GM18508 (cell line): ENCODE measurements at regions not wholly inside any gene's neighbourhood (a gene's known extent, or its start where the extent isn't known, plus 50 kb on each side); places are given as distances from the start of the nearest gene placed in this dataset.
"Not testable (repeated sequence)": the region's sequence is repeated elsewhere in the genome, so short reads cannot be mapped to it uniquely, and the experiment has no call there.

Experiments
- ATAC-seq: cut with Tn5 transposase; IDR thresholded peaks from one replicate; pipeline ENCODE4 v1.9.1; 2021; ENCODE audit warnings: moderate number of reproducible peaks; ENCODE audit not compliant: insufficient read depth, unreplicated experiment

DNA sequence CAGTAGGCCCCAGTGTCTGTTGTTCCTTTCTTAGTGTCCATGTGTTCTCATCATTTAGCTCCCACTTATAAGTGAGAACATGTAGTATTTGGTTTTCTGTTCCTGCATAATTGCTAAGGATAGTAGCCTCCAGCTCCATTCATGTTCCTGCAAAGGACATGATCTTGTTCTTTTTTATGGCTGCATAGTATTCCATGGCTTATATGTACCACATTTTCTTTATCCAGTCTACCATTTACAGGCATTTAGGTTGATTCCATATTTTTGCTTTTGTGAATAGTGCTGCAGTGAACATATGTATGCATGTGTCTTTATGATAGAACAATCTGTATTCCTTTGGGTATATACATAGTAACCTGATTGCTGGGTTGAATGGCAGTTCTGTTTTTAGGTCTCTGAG lies 134.4 kb upstream of the MON1B start:
- not testable (repeated sequence) for ATAC-seq

- ATAC-seq = no peak
Measured at GRCh38 chr16:77057161-77057774, 133.7 kb upstream of the MON1B start.

DNA sequence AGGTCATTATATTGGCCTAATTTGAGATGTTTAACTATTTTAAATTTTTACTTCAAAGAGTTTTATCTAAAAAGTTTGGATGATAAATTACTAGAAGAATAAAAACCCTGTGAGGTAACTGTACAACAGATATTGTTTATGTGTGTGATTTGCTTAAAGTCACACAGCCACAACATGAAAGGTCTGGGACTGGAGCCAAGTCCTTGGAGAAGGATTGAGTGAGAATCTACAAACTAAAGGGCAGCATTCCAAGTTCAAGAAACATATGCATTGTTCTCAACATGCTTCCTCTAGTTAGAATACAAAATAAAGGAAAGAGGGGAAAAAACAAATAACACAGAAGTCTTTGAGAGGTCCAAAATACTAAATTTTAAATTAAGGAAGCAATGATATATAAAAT lies 131.5 kb upstream of the MON1B start:
- ATAC-seq = no peak

DNA sequence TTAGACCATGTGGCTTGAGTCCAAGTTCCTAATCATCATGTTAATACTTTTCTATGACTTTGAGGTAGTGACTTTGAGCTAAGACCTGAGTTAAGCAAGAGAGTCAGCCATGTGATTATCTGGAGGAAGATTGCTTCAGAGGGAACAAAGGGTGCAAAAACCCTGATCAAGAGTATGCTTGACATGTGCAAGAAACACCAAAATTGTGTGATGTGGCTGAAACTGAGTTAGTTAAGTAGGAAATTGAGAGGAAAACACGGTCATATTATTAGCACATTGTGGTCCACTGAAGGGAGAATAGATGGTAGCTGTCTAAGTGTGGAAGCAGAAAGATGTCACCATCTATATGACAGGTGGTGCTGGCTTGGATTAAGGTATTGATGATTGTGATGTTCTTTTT lies 130.4 kb upstream of the MON1B start:
- no peak for ATAC-seq

- ATAC-seq = no peak
Measured at GRCh38 chr16:77062878-77063675, 127.9 kb upstream of the MON1B start.

DNA sequence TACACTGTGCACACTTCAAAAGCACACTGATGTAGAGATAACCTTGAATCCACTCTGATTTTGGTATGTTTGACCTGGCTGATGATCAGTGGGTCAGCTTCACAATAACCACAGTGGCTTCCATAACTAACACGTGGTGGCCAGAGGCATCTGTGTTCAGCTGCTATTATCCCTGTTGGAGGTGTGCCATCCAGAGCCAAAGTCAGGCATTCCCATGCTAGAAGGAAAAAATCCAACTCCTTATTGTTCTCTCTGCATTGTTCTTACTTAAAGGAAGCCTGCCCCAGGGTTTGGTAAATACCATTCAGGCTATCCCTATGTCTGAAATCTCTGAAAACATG lies 127.3 kb upstream of the MON1B start:
- ATAC-seq = no peak

GRCh38 chr16:77064037-77064436 lies 127.0 kb upstream of the MON1B start:
- no peak for ATAC-seq

- ATAC-seq = no peak
Measured at GRCh38 chr16:77066896-77067496, 124.0 kb upstream of the MON1B start.

GRCh38 chr16:77067900-77068299 lies 123.1 kb upstream of the MON1B start:
- ATAC-seq = no peak

DNA sequence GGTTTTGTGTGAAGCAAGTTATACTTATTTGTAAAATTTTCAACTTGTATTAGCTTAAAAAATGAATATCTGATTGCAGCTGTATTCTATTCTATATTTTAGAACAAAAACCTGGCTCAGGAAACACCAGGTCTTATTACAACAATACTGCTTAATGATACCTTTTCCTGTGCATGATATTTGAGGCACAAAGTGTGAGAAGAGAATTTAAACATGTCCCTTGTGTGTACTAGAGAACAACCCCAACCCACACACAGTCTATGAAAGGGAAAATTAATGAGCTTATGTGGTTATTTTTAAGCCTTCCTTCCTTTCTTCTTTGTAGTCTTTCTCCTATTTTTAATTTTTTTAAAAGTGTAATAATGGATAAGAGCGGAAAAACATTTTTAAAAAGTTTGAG lies 122.6 kb upstream of the MON1B start:
- no peak for ATAC-seq

DNA sequence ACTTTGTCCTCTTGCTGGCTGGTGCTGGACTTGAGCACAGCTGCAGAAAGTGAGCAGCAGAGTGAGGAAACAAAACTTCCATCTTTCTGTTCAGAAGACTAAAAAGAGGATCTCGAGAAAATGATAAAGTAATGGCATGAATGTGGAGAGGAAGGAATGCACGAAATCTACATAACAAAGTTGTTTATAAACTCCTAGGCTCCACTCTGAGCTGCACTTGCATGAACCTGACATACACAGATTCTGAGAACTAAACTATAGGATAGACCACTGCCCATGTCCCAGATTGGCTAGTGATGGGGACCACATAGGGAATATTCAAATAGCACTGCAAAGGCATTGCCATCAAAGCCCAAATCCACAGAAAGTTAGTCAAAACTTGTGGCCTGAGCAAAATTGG lies 121.1 kb upstream of the MON1B start:
- no peak for ATAC-seq

GRCh38 chr16:77070683-77071082 lies 120.3 kb upstream of the MON1B start:
- ATAC-seq = no peak

DNA sequence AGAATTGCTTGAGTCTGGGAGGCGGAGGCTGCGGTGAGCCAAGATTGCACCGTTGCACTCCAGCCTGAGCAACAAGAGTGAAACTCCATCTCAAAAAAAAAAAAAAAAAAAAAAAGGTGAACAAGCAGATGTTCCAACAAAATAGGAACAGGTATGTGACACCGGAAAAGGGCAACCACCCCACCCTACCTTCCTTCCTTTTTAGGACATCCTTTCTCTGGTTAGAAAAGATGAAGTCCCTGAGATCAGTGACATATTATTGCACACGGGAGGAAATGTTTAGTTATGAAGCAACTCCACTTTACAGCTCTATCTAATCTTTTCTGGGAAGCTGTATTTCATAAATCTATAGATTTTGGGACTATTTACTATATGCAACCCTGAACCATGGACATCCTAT lies 114.2 kb upstream of the MON1B start:
- no peak for ATAC-seq

DNA sequence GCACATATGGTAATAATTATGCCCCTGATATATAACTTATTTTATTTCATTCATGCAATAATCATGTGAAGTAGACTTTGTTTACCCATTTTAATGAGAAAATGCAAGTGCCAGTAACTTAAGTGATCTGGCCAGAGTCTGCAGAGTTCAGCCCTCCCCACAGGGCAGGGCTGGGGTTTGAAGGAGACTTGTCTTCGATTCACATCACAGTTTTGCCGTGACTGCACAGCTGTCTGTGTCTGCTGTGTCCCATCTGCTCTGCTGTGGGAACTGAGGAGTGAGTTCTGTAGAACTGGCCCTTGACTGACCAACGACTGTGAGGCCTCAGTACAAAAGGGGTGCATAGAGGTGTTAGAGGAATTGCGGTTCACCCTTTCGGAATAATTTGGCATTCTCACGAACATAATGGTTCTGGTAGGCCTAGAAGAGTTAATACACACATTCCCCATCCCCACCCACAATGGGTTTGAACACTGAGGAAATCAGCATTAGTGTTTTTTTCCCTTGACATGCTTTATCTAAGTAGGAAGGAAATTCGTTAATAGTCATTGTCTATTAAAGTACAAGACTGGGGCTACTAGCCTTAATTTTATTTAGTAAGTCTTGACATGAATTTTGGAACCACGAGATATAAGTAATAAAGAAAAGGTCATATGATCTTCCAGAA lies 113.6 kb upstream of the MON1B start:
- ATAC-seq = no peak

DNA sequence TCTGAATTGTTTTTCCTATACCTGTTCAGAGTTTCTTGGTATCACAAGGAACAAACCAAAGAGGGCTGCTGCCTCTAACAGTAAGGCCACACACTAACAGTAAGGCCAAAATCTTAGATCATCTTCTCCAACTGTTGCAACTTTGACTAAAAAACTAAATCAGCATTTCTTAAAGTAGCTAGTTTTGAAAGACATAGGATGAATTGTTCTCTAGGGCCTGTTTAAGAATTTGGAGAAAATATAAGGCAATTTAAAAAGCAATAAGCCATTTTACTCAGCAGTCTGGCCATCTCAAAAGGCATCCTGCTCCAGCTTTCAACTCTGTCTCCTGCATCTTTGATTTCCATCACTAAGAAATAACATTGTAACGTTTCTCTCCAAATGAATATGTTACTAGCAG lies 105.0 kb upstream of the MON1B start:
- no peak for ATAC-seq

GRCh38 chr16:77090062-77090461 lies 100.9 kb upstream of the MON1B start:
- no peak for ATAC-seq

DNA sequence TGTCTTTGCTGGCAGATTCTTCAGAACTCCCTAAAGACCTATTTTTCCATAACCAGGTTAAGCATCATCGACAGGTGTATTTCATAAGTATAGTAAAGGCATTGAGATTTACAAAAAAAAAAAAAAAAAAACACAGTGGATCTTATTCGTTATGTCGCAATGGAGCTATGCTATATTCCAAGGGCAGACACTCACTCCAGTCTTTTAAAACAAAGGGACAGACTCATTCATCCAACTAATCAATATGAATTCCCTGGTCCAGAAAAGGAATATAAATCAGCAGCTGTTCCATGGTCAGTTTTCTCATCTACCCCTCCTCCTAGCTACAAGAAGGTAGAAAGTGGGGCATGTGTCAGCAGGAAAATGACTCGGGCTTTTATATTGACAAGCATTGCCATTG lies 97.7 kb upstream of the MON1B start:
- ATAC-seq = no peak

- ATAC-seq = no peak
Measured at GRCh38 chr16:77093999-77094398, 97.0 kb upstream of the MON1B start.

DNA sequence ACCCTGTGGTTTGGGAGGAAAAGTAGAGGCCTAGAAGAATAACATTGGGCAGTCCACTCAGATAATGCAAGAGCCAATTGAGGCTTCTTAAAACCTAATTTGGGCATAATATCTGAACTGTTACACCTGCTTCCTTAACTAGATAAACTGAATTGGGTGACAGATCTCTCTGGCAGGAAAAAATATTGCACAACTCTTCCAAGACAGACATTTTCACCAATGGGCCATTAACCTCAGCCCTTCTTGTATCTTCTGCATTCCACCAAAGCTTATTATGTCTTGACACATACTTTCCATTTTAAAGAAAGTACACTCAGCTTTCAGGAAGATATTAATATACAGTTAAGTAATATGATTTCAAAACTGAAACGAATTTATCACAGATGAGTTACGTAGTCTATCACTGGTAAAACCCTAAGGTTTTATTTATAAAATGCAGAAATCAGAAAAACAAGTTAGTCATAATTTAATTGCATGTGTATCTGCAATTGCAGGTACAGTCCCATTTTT lies 79.9 kb upstream of the MON1B start:
- no peak for ATAC-seq

GRCh38 chr16:77112746-77113145 lies 78.2 kb upstream of the MON1B start:
- no peak for ATAC-seq

- ATAC-seq = no peak
Measured at GRCh38 chr16:77113835-77114234, 77.2 kb upstream of the MON1B start.
